ENCODE measurements at regions not wholly inside any gene's neighbourhood (a gene's known extent, or its start where the extent isn't known, plus 50 kb on each side); places are given as distances from the start of the nearest gene placed in this dataset.

DNA sequence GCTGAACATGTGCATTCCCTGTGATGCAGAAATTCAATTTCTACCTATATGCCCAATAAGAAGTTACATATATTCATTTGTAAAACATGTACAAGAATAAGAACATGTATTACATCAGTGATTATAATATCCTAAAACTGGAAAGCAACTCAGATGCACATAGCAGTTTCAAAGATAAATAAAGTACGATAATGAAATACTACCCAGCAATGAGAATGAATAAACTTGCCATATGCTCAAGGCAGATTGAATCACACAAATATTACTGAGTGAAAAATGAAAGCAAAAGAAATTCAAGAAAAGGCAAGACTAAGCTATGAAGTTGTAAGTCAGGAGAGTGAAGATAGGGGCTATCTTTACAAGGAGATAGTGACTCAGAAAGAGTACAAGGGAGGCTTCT is 345.3 kb upstream of the OR4E1 start:
- TF ChIP-seq, protein P1, sequence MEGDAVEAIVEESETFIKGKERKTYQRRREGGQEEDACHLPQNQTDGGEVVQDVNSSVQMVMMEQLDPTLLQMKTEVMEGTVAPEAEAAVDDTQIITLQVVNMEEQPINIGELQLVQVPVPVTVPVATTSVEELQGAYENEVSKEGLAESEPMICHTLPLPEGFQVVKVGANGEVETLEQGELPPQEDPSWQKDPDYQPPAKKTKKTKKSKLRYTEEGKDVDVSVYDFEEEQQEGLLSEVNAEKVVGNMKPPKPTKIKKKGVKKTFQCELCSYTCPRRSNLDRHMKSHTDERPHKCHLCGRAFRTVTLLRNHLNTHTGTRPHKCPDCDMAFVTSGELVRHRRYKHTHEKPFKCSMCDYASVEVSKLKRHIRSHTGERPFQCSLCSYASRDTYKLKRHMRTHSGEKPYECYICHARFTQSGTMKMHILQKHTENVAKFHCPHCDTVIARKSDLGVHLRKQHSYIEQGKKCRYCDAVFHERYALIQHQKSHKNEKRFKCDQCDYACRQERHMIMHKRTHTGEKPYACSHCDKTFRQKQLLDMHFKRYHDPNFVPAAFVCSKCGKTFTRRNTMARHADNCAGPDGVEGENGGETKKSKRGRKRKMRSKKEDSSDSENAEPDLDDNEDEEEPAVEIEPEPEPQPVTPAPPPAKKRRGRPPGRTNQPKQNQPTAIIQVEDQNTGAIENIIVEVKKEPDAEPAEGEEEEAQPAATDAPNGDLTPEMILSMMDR (IDR thresholded peaks at IDR 0.05; ENCODE audit: insufficient read depth, missing control alignments): no peak
- no peak for FAIRE-seq
- no peak for DNase-seq (ENCODE audit: insufficient read length, low spot score)

- FAIRE-seq (no peak), DNase-seq (ENCODE audit: insufficient read length, low spot score) (no peak)
- TF ChIP-seq, protein P1 (IDR thresholded peaks at IDR 0.05; ENCODE audit: insufficient read depth, missing control alignments): no peak
Measured at GRCh38 chr14:22012452-22012851, 338.8 kb upstream of the OR4E1 start.

GRCh38 chr14:22011253-22011642 is 337.6 kb upstream of the OR4E1 start:
- no peak for DNase-seq (ENCODE audit: insufficient read length, low spot score)
- FAIRE-seq: no peak
- TF ChIP-seq, protein P1 (IDR thresholded peaks at IDR 0.05; ENCODE audit: insufficient read depth, missing control alignments): no peak

DNA sequence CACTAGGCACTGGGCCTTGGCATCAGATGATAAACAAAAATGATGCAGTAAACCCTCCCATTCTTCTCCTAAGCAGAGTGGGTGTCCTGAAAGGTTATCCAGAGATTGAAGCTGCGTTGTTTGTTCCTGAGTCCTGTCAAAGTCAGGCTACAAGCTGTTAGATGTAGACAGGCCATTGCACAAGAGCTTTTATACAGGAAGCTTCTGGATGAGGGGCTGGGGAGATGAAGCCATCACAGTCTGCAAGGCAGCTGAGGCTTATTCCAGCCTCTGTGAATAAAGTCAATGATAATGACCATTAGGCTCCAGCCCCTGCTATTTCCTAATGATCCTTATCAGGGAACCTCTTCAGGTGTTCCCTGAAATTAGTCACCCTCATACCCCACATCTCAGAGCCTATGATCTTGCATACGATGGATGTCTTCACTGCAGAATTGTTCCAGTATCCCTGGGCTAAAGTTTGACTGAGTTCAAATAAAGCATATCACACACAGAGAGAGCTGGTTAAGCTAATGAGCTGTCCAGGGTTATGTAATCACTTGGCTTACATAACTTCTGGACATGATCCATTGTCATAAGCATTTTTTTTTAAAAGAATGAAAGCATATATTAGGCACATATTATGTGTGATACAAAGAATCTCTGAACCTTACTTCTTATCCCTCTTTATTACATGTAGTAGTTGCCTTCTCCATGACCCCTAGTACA is 337.1 kb upstream of the OR4E1 start:
- TF ChIP-seq, protein P1 (IDR thresholded peaks at IDR 0.05; ENCODE audit: insufficient read depth, missing control alignments): no peak
- no peak for FAIRE-seq

GRCh38 chr14:22008766-22009165 is 335.1 kb upstream of the OR4E1 start:
- FAIRE-seq (no peak), DNase-seq (ENCODE audit: insufficient read length, low spot score) (no peak)
- TF ChIP-seq, protein P1 (IDR thresholded peaks at IDR 0.05; ENCODE audit: insufficient read depth, missing control alignments): no peak

More for the DNA sequence above, 337.1 kb upstream of the OR4E1 start:
- DNase-seq (ENCODE audit: insufficient read length, low spot score): no peak

- no peak for FAIRE-seq
- TF ChIP-seq, protein P1 (IDR thresholded peaks at IDR 0.05; ENCODE audit: insufficient read depth, missing control alignments): no peak
- DNase-seq (ENCODE audit: insufficient read length, low spot score): no peak
Measured at GRCh38 chr14:22007784-22008412, 334.3 kb upstream of the OR4E1 start.

- FAIRE-seq (no peak), DNase-seq (ENCODE audit: insufficient read length, low spot score) (no peak)
- TF ChIP-seq, protein P1 (IDR thresholded peaks at IDR 0.05; ENCODE audit: insufficient read depth, missing control alignments): no peak
Measured at GRCh38 chr14:22007363-22007762, 333.7 kb upstream of the OR4E1 start.

Data from D721Med (cell line).